ENCODE measurements at regions not wholly inside any gene's neighbourhood (a gene's known extent, or its start where the extent isn't known, plus 50 kb on each side); places are given as distances from the start of the nearest gene placed in this dataset.

DNA sequence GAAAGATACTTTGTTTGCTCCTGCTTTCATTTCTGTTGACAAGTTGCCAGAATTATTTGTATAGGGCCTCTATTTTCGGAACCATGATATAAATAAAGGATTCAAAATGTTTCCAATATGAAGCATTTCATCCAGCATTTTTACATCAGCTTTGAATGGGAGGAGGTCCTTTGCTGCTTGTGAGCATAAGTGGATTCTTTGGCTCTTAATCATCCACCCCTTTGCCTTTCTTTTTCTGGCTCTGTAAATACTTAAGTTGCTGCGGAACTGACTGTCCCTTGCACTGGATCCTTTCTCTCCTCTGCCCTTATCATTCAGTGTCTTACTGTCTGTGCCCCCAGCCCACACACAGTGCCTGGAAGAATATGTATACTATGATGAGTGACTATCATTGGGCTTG, 357.3 kb upstream of the RGS6 start:
- Mint-ChIP-seq H3K36me3 (ENCODE audit: low read depth) (no peaks in the 10 kb centered on the region), H3K27me3 (ENCODE audit: low read depth, poor library complexity) (no peaks in the 10 kb centered on the region), H3K27ac (no peak overlapping the region), H3K4me3 (no peak overlapping the region), H3K4me1 (peaks cover 30% of the 10 kb centered on the region), H3K9me3 (no peaks in the 10 kb centered on the region)
- no peak for DNase-seq
- TF ChIP-seq, protein P1, sequence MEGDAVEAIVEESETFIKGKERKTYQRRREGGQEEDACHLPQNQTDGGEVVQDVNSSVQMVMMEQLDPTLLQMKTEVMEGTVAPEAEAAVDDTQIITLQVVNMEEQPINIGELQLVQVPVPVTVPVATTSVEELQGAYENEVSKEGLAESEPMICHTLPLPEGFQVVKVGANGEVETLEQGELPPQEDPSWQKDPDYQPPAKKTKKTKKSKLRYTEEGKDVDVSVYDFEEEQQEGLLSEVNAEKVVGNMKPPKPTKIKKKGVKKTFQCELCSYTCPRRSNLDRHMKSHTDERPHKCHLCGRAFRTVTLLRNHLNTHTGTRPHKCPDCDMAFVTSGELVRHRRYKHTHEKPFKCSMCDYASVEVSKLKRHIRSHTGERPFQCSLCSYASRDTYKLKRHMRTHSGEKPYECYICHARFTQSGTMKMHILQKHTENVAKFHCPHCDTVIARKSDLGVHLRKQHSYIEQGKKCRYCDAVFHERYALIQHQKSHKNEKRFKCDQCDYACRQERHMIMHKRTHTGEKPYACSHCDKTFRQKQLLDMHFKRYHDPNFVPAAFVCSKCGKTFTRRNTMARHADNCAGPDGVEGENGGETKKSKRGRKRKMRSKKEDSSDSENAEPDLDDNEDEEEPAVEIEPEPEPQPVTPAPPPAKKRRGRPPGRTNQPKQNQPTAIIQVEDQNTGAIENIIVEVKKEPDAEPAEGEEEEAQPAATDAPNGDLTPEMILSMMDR (IDR thresholded peaks at IDR 0.05) = no peak

DNA sequence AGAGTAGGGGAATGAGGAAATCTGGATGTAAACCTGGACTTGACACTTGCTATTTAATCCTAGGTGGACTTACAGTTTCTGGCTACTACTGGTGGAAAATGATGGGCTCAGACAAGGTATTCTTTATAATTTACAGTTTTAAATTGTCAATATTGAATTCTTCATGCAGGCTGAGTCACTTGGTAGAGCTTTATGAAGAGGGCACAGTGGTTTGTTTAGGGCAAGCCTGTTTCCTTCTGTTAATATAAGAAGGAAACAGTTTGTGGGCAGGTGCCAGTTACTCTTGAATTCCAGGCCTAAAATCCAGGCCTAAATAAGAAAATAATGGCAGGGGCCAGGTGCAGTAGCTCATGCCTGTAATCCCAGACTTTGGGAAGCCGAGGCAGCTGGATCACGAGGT, 355.8 kb upstream of the RGS6 start:
- TF ChIP-seq, protein P1 (IDR thresholded peaks at IDR 0.05) = no peak
- peaks cover 30% of the 10 kb centered on the region for H3K4me1 Mint-ChIP-seq
- H3K36me3 Mint-ChIP-seq (ENCODE audit: low read depth) = no peaks in the 10 kb centered on the region
- no peaks in the 10 kb centered on the region for H3K27me3 Mint-ChIP-seq (ENCODE audit: low read depth, poor library complexity)
- no peaks in the 10 kb centered on the region for H3K9me3 Mint-ChIP-seq
- H3K4me3 Mint-ChIP-seq = no peak overlapping the region
- DNase-seq = no peak
- no peak overlapping the region for H3K27ac Mint-ChIP-seq

DNA sequence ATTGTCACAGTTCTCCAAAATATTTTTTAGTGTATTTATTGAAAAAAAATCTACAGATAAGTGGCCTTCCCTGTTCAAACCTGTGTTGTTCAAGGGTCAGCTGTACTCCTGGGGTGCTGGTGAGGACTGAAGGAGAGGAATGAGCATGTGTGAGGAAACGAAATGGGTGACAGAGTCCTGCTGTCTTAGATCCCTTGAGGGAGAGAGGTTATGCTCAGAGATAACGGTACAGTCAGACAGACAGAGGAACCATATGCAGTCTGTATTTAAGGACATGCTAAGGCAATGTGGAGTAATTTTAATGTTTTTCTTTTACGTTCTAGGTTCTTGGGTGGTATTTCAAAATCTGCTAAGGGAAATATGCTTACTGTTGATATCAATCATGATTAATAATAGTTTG, 352.9 kb upstream of the RGS6 start:
- no peaks in the 10 kb centered on the region for H3K36me3 Mint-ChIP-seq (ENCODE audit: low read depth)
- H3K27me3 Mint-ChIP-seq (ENCODE audit: low read depth, poor library complexity) = no peaks in the 10 kb centered on the region
- no peaks in the 10 kb centered on the region for H3K9me3 Mint-ChIP-seq
- TF ChIP-seq, protein P1 (IDR thresholded peaks at IDR 0.05) = no peak
- H3K27ac Mint-ChIP-seq = no peak overlapping the region
- H3K4me1 Mint-ChIP-seq = peaks cover 30% of the 10 kb centered on the region
- no peak for DNase-seq
- H3K4me3 Mint-ChIP-seq = no peak overlapping the region

DNA sequence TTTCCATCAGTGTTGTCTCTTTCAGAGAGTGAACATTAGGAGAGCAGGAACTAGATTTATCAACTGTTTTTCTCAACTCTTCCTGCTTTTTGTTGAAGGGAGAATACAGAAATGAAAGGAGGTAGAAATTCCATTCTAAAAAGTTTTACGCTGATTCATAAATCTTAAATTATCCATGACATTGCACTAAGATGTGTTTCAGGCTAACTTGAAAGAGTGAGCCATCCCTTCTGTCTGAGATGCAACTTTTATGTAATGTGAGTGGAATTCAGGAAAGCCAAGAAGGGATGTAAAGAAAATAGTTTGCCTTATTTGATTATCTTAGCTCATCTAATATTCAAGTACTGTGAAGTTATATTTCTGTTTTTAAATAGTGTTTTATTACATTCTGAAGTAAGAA, 349.5 kb upstream of the RGS6 start:
- DNase-seq = no peak
- H3K27me3 Mint-ChIP-seq (ENCODE audit: low read depth, poor library complexity) = no peaks in the 10 kb centered on the region
- TF ChIP-seq, protein P1 (IDR thresholded peaks at IDR 0.05) = no peak
- no peaks in the 10 kb centered on the region for H3K36me3 Mint-ChIP-seq (ENCODE audit: low read depth)
- H3K9me3 Mint-ChIP-seq = no peaks in the 10 kb centered on the region
- H3K27ac Mint-ChIP-seq = no peak overlapping the region
- peaks cover 34% of the 10 kb centered on the region for H3K4me1 Mint-ChIP-seq
- H3K4me3 Mint-ChIP-seq = no peak overlapping the region

DNA sequence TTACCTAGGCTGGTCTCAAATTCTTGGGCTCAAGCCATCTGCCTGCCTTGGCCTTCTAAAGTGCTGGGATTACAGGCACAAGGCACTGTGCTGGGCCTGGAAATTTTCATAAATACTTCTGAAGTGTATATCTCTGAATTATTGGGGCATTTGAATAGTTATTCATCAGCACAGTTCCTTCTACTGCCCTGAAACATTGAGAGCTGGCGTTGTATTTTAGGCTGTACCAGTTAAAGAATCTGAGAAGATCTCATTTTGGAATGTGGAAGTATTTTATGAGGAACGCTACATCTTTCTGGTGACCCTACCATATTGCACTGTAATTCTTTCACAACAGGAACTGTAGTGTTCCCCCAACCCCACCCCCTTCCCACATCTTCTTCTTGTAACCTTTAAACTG, 349.0 kb upstream of the RGS6 start:
- Mint-ChIP-seq H3K27ac (no peak overlapping the region), H3K4me1 (peaks cover 34% of the 10 kb centered on the region), H3K36me3 (ENCODE audit: low read depth) (peaks cover 4% of the 10 kb centered on the region), H3K4me3 (no peak overlapping the region), H3K27me3 (ENCODE audit: low read depth, poor library complexity) (no peaks in the 10 kb centered on the region), H3K9me3 (no peaks in the 10 kb centered on the region)
- no peak for DNase-seq
- TF ChIP-seq, protein P1 (IDR thresholded peaks at IDR 0.05) = no peak

DNA sequence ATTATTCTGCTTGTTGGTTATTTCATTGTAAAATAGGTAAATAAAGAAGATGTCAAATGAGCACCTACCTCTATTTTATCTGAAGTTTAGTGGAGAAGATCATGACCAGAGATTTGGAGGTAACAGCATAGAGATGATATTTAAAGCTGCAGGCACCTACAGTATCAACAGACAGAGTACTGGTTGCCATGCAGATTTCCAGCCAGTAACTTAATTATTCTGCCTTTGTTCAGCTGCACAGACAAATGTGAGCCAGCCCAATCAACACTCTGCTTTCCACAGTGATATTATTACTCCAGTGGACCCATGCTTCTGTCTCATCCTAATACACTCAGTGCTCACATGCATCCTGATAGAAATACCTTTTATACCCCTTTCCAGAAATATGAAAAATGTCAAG, 348.5 kb upstream of the RGS6 start:
- TF ChIP-seq, protein P1 (IDR thresholded peaks at IDR 0.05) = no peak
- Mint-ChIP-seq H3K27me3 (ENCODE audit: low read depth, poor library complexity) (no peaks in the 10 kb centered on the region), H3K4me3 (no peak overlapping the region), H3K9me3 (no peaks in the 10 kb centered on the region), H3K36me3 (ENCODE audit: low read depth) (peaks cover 9% of the 10 kb centered on the region), H3K4me1 (peaks cover 34% of the 10 kb centered on the region), H3K27ac (no peak overlapping the region)
- no peak for DNase-seq
